Endothelial cell of umbilical vein (primary cell): ENCODE measurements at regions not wholly inside any gene's neighbourhood (a gene's known extent, or its start where the extent isn't known, plus 50 kb on each side); places are given as distances from the start of the nearest gene placed in this dataset.

Source experiments
- BruUV-seq: library from RNA; stranded (reverse); fragments of 400-500 nt; replicated peaks from 2 replicates; lab custom pipeline; 2021; lab: Mats Ljungman, UMichigan
- CTCF ChIA-PET: fragments of 300-600, 350-600 bp; sonication (Branson Sonifier 250); formaldehyde crosslinking; loops from one replicate; lab custom pipeline; 2021; ENCODE audit warnings: antibody characterized with exemption, inconsistent platforms; lab: Charles Lee
- POLR2A ChIA-PET: fragments of 300-600, 350-600 bp; sonication (Branson Sonifier 250); formaldehyde crosslinking; loops from one replicate; lab custom pipeline; 2021; ENCODE audit warnings: antibody characterized with exemption, inconsistent platforms; lab: Charles Lee
- DNase-seq: peaks from one replicate; pipeline ENCODE4 v3.0.0-alpha.2; 2011; ENCODE audit warnings: low read depth, low spot score
- FAIRE-seq: peaks from 2 replicates; lab custom pipeline; 2011; peaks lifted over from hg19 to GRCh38; lab: Jason Lieb, UNC
- H2AFZ ChIP-seq: 2 replicates; pipeline ENCODE4 v1.6.0; 2012; ENCODE audit warnings: low read depth, low read length, control low read depth, inconsistent platforms
- H3K27ac ChIP-seq: 2 replicates; pipeline ENCODE4 v1.5.1; 2011; ENCODE audit warnings: low read depth, mild to moderate bottlenecking, control low read depth, low read length, moderate library complexity; ENCODE audit not compliant: insufficient read depth
- H3K27me3 ChIP-seq, 2 experiments: 2 replicates each; pipeline versions ENCODE4 v1.6.0 to v1.6.1; 2011; ENCODE audit warnings: low read length in 2 of 2, mixed read lengths in 1 of 2; ENCODE audit not compliant: control insufficient read depth in 2 of 2, insufficient read depth in 2 of 2
- H3K36me3 ChIP-seq, 2 experiments: 2 replicates in 1 of 2; 3 replicates in 1 of 2; pipeline ENCODE4 v1.5.1; 2011; ENCODE audit warnings: low read length in 2 of 2, mild to moderate bottlenecking in 1 of 2, moderate library complexity in 1 of 2; ENCODE audit not compliant: control insufficient read depth in 2 of 2, insufficient read depth in 2 of 2; ENCODE audit errors: extremely low read depth in 1 of 2
- H3K4me1 ChIP-seq: 3 replicates; pipeline ENCODE4 v1.5.1; 2011; ENCODE audit warnings: mild to moderate bottlenecking, low read length; ENCODE audit not compliant: control insufficient read depth, insufficient read depth; ENCODE audit errors: extremely low read depth
- H3K4me2 ChIP-seq: 2 replicates; pipeline ENCODE4 v1.6.1; 2011; ENCODE audit warnings: low read length, control low read depth, mixed read lengths; ENCODE audit not compliant: insufficient read depth
- H3K4me3 ChIP-seq, 3 experiments: fragments of 200-600 bp in 1 of 3; sonication (generic), shearing (Covaris generic) in 1 of 3; replicated peaks in 1 of 3; 2 replicates each; pipeline ENCODE4 v1.5.1; 2011 to 2016; ENCODE audit warnings: control low read depth in 3 of 3, low read length in 3 of 3, mild to moderate bottlenecking in 2 of 3, inconsistent platforms in 1 of 3, low read depth in 1 of 3, moderate library complexity in 1 of 3; ENCODE audit not compliant: insufficient read depth in 1 of 3
- H3K79me2 ChIP-seq: 2 replicates; pipeline ENCODE4 v1.6.0; 2012; ENCODE audit warnings: low read length, inconsistent platforms; ENCODE audit not compliant: control insufficient read depth, insufficient read depth
- H3K9ac ChIP-seq: replicated peaks from 2 replicates; pipeline ENCODE3; 2011; ENCODE audit warnings: low read length, control low read depth; ENCODE audit not compliant: insufficient read depth; ENCODE audit errors: extremely low read depth
- H3K9me1 ChIP-seq: replicated peaks from 3 replicates; pipeline ENCODE4 v1.6.0; 2011; ENCODE audit warnings: mild to moderate bottlenecking, low read length; ENCODE audit not compliant: control insufficient read depth, insufficient read depth; ENCODE audit errors: extremely low read depth
- H3K9me3 ChIP-seq: replicated peaks from 2 replicates; pipeline ENCODE4 v1.5.1; 2012; ENCODE audit warnings: low read length, inconsistent platforms; ENCODE audit not compliant: control insufficient read depth, insufficient read depth
- H4K20me1 ChIP-seq: replicated peaks from 2 replicates; pipeline ENCODE3; 2011; ENCODE audit warnings: mild to moderate bottlenecking, low read length; ENCODE audit not compliant: control insufficient read depth, insufficient read depth; ENCODE audit errors: extremely low read depth
- CTCF ChIP-seq, 2 donors: IDR thresholded peaks; 1 replicate in 1 of 2; 2 replicates in 1 of 2; pipeline ENCODE4 v1.5.1; 2011; ENCODE audit warnings: low read length in 2 of 2, mild to moderate bottlenecking in 2 of 2, moderate library complexity in 2 of 2, control low read depth in 1 of 2, inconsistent platforms in 1 of 2, low read depth in 1 of 2; ENCODE audit not compliant: insufficient read depth in 1 of 2; ENCODE audit errors: extremely low read depth in 1 of 2
- FOS ChIP-seq: IDR thresholded peaks from 2 replicates; pipeline ENCODE4 v1.6.1; 2011; ENCODE audit warnings: mild to moderate bottlenecking, low read length, moderate library complexity, borderline replicate concordance; ENCODE audit not compliant: insufficient read depth
- GATA2 ChIP-seq: IDR thresholded peaks from 2 replicates; pipeline ENCODE4 v1.7.0; 2011; ENCODE audit warnings: low read depth, mild to moderate bottlenecking, moderate library complexity, mixed read lengths, low read length; ENCODE audit not compliant: insufficient read length, insufficient read depth
- JUN ChIP-seq: IDR thresholded peaks from 2 replicates; pipeline ENCODE4 v1.6.1; 2011; ENCODE audit warnings: borderline replicate concordance, low read depth; ENCODE audit not compliant: insufficient read length, insufficient read depth
- POLR2A ChIP-seq: IDR thresholded peaks from 2 replicates; pipeline ENCODE4 v1.6.1; 2012; ENCODE audit warnings: low read depth, mild to moderate bottlenecking, control low read depth, low read length
- dilution Hi-C: fragments of 300-500 bp; cut with MboI; formaldehyde crosslinking; loops from one replicate; pipeline ENCODE4 v1.15.0; 2019; ENCODE audit warnings: low sequenced_read_pairs; ENCODE audit not compliant: extremely low pct_ligation_motif_present
- intact Hi-C: fragments of 100-400 bp; cut with micrococcal nuclease; formaldehyde crosslinking; loops from one replicate; pipeline ENCODE4 v1.10.0; 2022

GRCh38 chr19:5397804-5398692 lies 57.2 kb upstream of the ZNRF4 start:
- TF ChIP-seq JUN = no peak
- no peak for TF ChIP-seq FOS
- TF ChIP-seq POLR2A = no peak
- no peak for TF ChIP-seq CTCF (IDR thresholded peaks at IDR 0.05; ENCODE audit: extremely low read depth in 1 of 2, insufficient read depth in 1 of 2, low read depth in 1 of 2, low read length in 2 of 2)
- TF ChIP-seq GATA2 = no peak
- H3K9ac ChIP-seq = no peak overlapping the region
- H3K79me2 ChIP-seq = no peaks in the 10 kb centered on the region
- no peak overlapping the region for H3K4me3 ChIP-seq
- no peak overlapping the region for H3K4me2 ChIP-seq
- H2AFZ ChIP-seq = no peak overlapping the region
- no peaks in the 10 kb centered on the region for H3K9me1 ChIP-seq
- H3K27me3 ChIP-seq = peaks cover 1 to 8% of the 10 kb centered on the region in 2 experiments
- no peak overlapping the region for H3K27ac ChIP-seq
- FAIRE-seq (no peak), DNase-seq (no peak)
- dilution Hi-C loops = no loop called here
- no peaks in the 10 kb centered on the region for H3K36me3 ChIP-seq
- no peaks in the 10 kb centered on the region for H4K20me1 ChIP-seq
- CTCF ChIA-PET = interaction anchor here (1.3 kb wide), 1 partner anchor 8 kb away, joined by 3 read pairs; no protein-coding TSS in a partner anchor
- no peaks in the 10 kb centered on the region for H3K4me1 ChIP-seq
- intact Hi-C loops = no loop called here
- POLR2A ChIA-PET = no interaction called here
- BruUV-seq = no TSS peak
- no peaks in the 10 kb centered on the region for H3K9me3 ChIP-seq
